HFF-Myc (cell line): ENCODE measurements at regions not wholly inside any gene's neighbourhood (a gene's known extent, or its start where the extent isn't known, plus 50 kb on each side); places are given as distances from the start of the nearest gene placed in this dataset.
"Not testable (repeated sequence)": the region's sequence is repeated elsewhere in the genome, so short reads cannot be mapped to it uniquely, and the experiment has no call there.

Source experiments
- DNase-seq: peaks from one replicate; pipeline ENCODE4 v3.0.0-alpha.2; 2011; ENCODE audit warnings: low read depth; ENCODE audit errors: extremely low read depth
- H3K4me3 ChIP-seq: replicated peaks from 2 replicates; pipeline ENCODE4 v1.5.1; 2011; ENCODE audit warnings: low read depth, mild to moderate bottlenecking, control low read depth, low read length
- CTCF ChIP-seq: IDR thresholded peaks from 2 replicates; pipeline ENCODE4 v1.5.1; 2012; ENCODE audit warnings: mild to moderate bottlenecking, low read depth, low read length, control low read depth; ENCODE audit errors: missing control alignments

GRCh38 chr4:54402880-54403480, 173.9 kb downstream of the PDGFRA start:
- H3K4me3 ChIP-seq, result no peak overlapping the region
- TF ChIP-seq CTCF, result no peak
- DNase-seq, result no peak

GRCh38 chr4:54403700-54404453, 174.8 kb downstream of the PDGFRA start:
- no peak overlapping the region for H3K4me3 ChIP-seq
- no peak for DNase-seq
- no peak for TF ChIP-seq CTCF

- not testable (repeated sequence) for DNase-seq, H3K4me3 ChIP-seq
Observed at GRCh38 chr4:54409270-54409817, 180.3 kb downstream of the PDGFRA start.

- TF ChIP-seq CTCF, result no peak
- no peak for DNase-seq
- no peak overlapping the region for H3K4me3 ChIP-seq
Observed at GRCh38 chr4:54414545-54414944, 185.5 kb downstream of the PDGFRA start.

GRCh38 chr4:54417476-54417875, 188.4 kb downstream of the PDGFRA start:
- no peak overlapping the region for H3K4me3 ChIP-seq
- no peak for TF ChIP-seq CTCF
- DNase-seq, result no peak

- DNase-seq, result no peak
- H3K4me3 ChIP-seq, result no peak overlapping the region
- TF ChIP-seq CTCF, result no peak
Observed at GRCh38 chr4:54418468-54418867, 189.4 kb downstream of the PDGFRA start.

- no peak for TF ChIP-seq CTCF
- H3K4me3 ChIP-seq, result no peak overlapping the region
- no peak for DNase-seq
Observed at GRCh38 chr4:54423066-54423465, 194.0 kb downstream of the PDGFRA start.
